HepG2 (cell line): ENCODE measurements at regions not wholly inside any gene's neighbourhood (a gene's known extent, or its start where the extent isn't known, plus 50 kb on each side); places are given as distances from the start of the nearest gene placed in this dataset.

Experiments used
- ARNTL ChIP-seq: sonication (generic); formaldehyde crosslinking; IDR thresholded peaks from 2 replicates; pipeline ENCODE4 v1.4.0; 2020; ENCODE audit warnings: mild to moderate bottlenecking, missing genetic modification reagents
- CTCF ChIP-seq: sonication (generic); formaldehyde crosslinking; IDR thresholded peaks from 2 replicates; pipeline ENCODE4 v1.5.0; 2020; ENCODE audit warnings: mild to moderate bottlenecking, missing genetic modification reagents, moderate library complexity
- POLR2A ChIP-seq, 2 experiments: IDR thresholded peaks; 2 replicates each; pipeline ENCODE4 v1.6.1; 2011; ENCODE audit warnings: low read depth in 2 of 2, low read length in 2 of 2, mild to moderate bottlenecking in 1 of 2, moderate library complexity in 1 of 2; ENCODE audit not compliant: insufficient read depth in 1 of 2
- TCF12 ChIP-seq, 2 experiments: fragments of 450-650 bp in 1 of 2; sonication (generic) in 1 of 2; formaldehyde crosslinking in 1 of 2; IDR thresholded peaks; 2 replicates each; pipeline versions ENCODE4 v1.6.1 to v1.8.0; 2017 to 2022; ENCODE audit warnings: antibody characterized with exemption in 1 of 2, mild to moderate bottlenecking in 1 of 2, missing genetic modification reagents in 1 of 2, moderate library complexity in 1 of 2
- TF ChIP-seq, protein P1 (sequence below): sonication (generic); formaldehyde crosslinking; IDR thresholded peaks from 2 replicates; pipeline ENCODE4 v1.4.0; 2020; ENCODE audit warnings: missing genetic modification reagents, borderline replicate concordance

DNA sequence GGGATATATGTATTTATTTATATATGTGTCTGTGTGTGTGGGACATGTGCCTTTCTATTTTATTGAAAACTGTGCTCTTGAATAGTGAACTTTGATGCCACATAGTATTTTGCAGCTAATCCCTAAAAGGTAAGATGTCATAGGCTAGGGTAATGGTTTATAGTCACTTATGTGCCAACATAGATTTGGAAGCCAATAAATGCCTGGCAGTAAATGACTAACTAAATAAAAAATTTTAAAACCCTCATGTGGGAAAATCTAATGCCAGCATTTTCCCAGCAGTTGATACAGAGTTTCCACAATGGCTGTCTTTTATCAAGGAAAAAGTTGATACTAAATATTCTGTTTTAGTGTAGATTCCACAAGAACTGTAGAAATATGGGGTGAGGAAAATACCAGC lies 101.5 kb upstream of the IMMP2L start:
- TF ChIP-seq POLR2A (IDR thresholded peaks at IDR 0.05; ENCODE audit: insufficient read depth in 1 of 2, low read depth in 2 of 2, low read length in 2 of 2) = no peak
- no peak for TF ChIP-seq ARNTL (CRISPR knock-in tag)
- no peak for TF ChIP-seq CTCF (CRISPR knock-in tag)
- no peak for TF ChIP-seq TCF12 (IDR thresholded peaks at IDR 0.05)
- TF ChIP-seq TCF12 (CRISPR knock-in tag; IDR thresholded peaks at IDR 0.05) = no peak
- TF ChIP-seq, protein P1, sequence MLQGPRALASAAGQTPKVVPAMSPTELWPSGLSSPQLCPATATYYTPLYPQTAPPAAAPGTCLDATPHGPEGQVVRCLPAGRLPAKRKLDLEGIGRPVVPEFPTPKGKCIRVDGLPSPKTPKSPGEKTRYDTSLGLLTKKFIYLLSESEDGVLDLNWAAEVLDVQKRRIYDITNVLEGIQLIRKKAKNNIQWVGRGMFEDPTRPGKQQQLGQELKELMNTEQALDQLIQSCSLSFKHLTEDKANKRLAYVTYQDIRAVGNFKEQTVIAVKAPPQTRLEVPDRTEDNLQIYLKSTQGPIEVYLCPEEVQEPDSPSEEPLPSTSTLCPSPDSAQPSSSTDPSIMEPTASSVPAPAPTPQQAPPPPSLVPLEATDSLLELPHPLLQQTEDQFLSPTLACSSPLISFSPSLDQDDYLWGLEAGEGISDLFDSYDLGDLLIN = no peak
